Mucosa of descending colon (tissue), 3 donors: ENCODE measurements at regions not wholly inside any gene's neighbourhood (a gene's known extent, or its start where the extent isn't known, plus 50 kb on each side); places are given as distances from the start of the nearest gene placed in this dataset.

Experiments
- ATAC-seq: fragments of 200-7000 bp; cut with Tn5 transposase; one replicate; pipeline ENCODE4 v1.9.1; 2020; ENCODE audit warnings: mild to moderate bottlenecking, moderate library complexity
- DNase-seq, 3 donors: peaks; one replicate each; pipeline ENCODE4 v3.0.0-alpha.2; 2020
- H3K36me3 ChIP-seq: fragments of 200-600 bp; one replicate; pipeline ENCODE4 v1.8.0; 2021; ENCODE audit warnings: low read depth, mild to moderate bottlenecking
- H3K4me1 ChIP-seq: fragments of 200-600 bp; one replicate; pipeline ENCODE4 v1.8.0; 2021; ENCODE audit warnings: low read depth, mild to moderate bottlenecking
- H3K4me3 ChIP-seq: fragments of 200-600 bp; one replicate; pipeline ENCODE4 v1.8.0; 2021; ENCODE audit warnings: mild to moderate bottlenecking
- H3K9me3 ChIP-seq: fragments of 200-600 bp; one replicate; pipeline ENCODE4 v1.8.0; 2021; ENCODE audit warnings: mild to moderate bottlenecking
- intact Hi-C, 2 donors: fragments of 100-400 bp; cut with DNase I in 1 of 2; cut with micrococcal nuclease in 1 of 2; formaldehyde crosslinking; loops; one replicate each; pipeline versions ENCODE4 v1.11.0 to v1.11.1; 2022; cut with DNase I, micrococcal nuclease
- TF ChIP-seq, protein P1 (sequence below): fragments of 200-600 bp; IDR thresholded peaks from one replicate; pipeline ENCODE4 v1.8.0; 2022; ENCODE audit warnings: antibody characterized with exemption, mild to moderate bottlenecking
- donor health status: DM: no; HTN: no; CAD: no; lungs with moderate emphysema.
- donor health status: DM: no; HTN: no; CAD: no.
- donor health status: DM: no; HTN: yes; CAD: no.

DNA sequence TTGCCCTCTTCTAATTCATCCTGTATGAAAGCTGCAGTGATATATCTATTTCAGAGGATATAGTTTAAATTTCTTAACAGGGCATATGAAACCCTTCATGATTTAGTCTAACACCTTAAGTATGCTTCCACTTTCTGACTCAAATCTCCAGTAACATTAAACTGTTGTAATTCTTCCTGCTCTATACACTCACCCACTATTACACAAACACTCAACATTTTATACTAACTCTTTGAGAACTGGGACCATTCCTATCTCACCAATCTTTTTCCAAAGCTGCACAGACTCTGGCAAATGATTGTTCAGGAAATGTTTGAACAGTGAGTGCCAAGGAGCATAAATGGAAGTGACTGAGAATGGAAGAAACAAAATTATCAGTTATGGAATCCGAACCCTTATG lies 560.4 kb upstream of the DPPA4 start:
- no peaks in the 10 kb centered on the region for H3K9me3 ChIP-seq
- ATAC-seq, result peak; percentile 40
- DNase-seq, result no peak
- intact Hi-C loops, result no loop called here
- TF ChIP-seq, protein P1, sequence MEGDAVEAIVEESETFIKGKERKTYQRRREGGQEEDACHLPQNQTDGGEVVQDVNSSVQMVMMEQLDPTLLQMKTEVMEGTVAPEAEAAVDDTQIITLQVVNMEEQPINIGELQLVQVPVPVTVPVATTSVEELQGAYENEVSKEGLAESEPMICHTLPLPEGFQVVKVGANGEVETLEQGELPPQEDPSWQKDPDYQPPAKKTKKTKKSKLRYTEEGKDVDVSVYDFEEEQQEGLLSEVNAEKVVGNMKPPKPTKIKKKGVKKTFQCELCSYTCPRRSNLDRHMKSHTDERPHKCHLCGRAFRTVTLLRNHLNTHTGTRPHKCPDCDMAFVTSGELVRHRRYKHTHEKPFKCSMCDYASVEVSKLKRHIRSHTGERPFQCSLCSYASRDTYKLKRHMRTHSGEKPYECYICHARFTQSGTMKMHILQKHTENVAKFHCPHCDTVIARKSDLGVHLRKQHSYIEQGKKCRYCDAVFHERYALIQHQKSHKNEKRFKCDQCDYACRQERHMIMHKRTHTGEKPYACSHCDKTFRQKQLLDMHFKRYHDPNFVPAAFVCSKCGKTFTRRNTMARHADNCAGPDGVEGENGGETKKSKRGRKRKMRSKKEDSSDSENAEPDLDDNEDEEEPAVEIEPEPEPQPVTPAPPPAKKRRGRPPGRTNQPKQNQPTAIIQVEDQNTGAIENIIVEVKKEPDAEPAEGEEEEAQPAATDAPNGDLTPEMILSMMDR, result no peak
- peaks cover 32% of the 10 kb centered on the region for H3K4me1 ChIP-seq
- no peak overlapping the region for H3K4me3 ChIP-seq
- no peaks in the 10 kb centered on the region for H3K36me3 ChIP-seq

DNA sequence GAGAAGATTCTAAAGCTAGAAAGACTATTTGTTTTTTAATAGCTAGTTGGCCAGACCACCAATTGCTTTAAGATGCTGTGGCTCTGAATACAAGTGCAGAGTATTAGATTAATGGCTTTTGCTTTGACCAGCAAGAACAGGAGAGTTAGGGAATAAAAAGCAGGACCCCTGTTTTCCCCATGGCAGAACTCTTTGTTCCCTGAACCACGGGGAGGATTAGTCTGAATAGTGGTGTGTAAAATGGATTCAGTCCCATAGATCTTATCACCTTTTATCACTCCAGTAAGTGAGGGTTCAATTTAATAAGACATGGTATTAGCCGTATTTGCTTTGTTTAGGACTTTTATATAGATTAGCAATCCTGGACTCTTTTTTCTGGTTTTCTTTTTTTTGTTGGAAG lies 562.6 kb upstream of the DPPA4 start:
- Histone ChIP-seq H3K4me1 (peaks cover 37% of the 10 kb centered on the region), H3K9me3 (no peaks in the 10 kb centered on the region), H3K4me3 (no peak overlapping the region), H3K36me3 (no peaks in the 10 kb centered on the region)
- intact Hi-C loops, result no loop called here
- TF ChIP-seq, protein P1, result no peak
- ATAC-seq, result no peak
- no peak for DNase-seq

DNA sequence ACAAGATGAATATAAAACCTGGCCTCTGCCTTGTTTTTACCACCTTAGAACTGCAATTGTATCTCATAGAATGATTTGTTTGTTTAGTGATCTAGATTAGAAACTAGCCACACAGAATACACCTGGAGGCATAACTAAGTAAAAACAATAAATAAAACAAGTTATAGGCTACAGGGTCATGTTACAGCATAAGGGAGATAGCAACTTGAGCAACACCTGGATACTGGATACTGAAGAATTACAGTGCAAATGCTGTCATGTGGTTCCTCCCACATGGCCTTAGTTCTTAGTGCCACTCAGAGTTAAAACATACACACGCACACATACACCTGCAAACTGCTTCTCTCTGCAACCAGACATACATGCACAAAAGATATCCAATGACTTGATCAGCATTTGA lies 563.4 kb upstream of the DPPA4 start:
- peak in 1 of 3 donors; percentile 39 for DNase-seq

DNA sequence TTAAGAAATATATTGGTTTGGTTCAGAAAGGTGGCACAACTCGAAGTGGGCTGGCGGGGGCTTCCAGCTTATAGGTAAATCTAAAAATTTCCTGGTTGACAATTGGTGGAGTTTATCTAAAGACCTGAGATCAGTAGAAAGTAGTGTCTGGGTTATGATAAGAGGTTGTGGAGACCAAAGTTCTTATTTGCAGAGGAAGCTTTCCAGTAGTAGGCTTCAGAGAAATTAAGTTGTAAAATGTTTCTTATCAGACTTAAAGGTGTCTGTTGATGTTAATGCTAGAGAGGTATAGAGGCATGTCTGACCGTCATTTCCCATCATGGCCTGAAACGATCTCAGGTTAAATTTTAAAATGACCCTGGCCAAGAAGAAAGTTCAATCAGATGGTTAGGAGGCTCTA lies 565.2 kb upstream of the DPPA4 start:
- H3K9me3 ChIP-seq, result peaks cover 4% of the 10 kb centered on the region
- H3K4me1 ChIP-seq, result peaks cover 37% of the 10 kb centered on the region
- no peaks in the 10 kb centered on the region for H3K36me3 ChIP-seq
- peak; percentile 61 for ATAC-seq
- intact Hi-C loops, result no loop called here
- TF ChIP-seq, protein P1, result no peak
- H3K4me3 ChIP-seq, result no peak overlapping the region
- DNase-seq, result peak in 2 of 3 donors; percentile 12 to 30

More for the DNA sequence above, 563.4 kb upstream of the DPPA4 start:
- Histone ChIP-seq H3K36me3 (no peaks in the 10 kb centered on the region), H3K4me3 (no peak overlapping the region), H3K9me3 (peaks cover 1% of the 10 kb centered on the region), H3K4me1 (peaks cover 37% of the 10 kb centered on the region)
- TF ChIP-seq, protein P1, result no peak
- peak; percentile 94 for ATAC-seq
- intact Hi-C loops, result no loop called here

DNA sequence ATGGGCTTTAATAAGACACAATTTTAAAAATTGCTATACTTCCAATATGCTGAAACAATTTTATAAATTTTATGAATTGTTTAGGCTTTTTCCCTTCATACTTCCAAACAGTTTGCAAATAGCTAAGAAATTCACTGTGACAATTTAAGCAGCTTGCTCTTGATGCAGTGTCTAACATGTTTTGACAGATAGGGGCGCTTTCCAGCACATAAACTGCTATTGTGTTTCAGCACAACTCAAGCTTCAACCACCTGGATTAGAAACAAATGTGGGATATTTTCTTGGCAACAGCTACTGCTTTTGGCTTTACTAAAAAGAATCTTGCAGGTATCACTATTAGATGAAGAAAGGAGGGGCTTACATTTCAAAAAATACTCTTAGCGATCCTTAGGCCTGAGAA lies 565.8 kb upstream of the DPPA4 start:
- intact Hi-C loops, result no loop called here
- TF ChIP-seq, protein P1, result no peak
- peaks cover 33% of the 10 kb centered on the region for H3K4me1 ChIP-seq
- ATAC-seq, result no peak
- DNase-seq, result no peak
- no peak overlapping the region for H3K4me3 ChIP-seq
- peaks cover 4% of the 10 kb centered on the region for H3K9me3 ChIP-seq
- no peaks in the 10 kb centered on the region for H3K36me3 ChIP-seq

DNA sequence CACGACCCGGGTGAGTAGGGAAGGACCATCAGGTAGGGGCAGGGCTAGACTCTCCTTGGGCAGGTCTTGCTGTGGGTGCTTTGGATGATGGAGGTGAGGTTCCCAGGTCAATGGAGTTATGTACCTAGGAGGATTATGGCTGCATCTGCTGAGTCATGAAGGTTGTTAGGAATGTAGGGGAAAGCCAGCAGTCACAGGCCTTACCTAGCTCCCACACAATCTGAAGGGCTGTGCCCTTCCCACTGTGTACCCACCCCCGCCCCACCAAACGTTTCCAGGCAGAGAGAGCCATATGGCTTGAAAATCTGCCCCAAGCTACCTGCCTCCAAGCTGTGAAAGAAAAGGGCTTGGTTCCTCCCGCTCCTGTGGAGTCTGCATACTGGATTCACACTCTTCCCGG lies 573.4 kb upstream of the DPPA4 start:
- H3K4me1 ChIP-seq, result no peaks in the 10 kb centered on the region
- H3K36me3 ChIP-seq, result no peaks in the 10 kb centered on the region
- no peak for ATAC-seq
- no peak overlapping the region for H3K4me3 ChIP-seq
- H3K9me3 ChIP-seq, result peaks cover 2% of the 10 kb centered on the region
- TF ChIP-seq, protein P1, result no peak
- DNase-seq, result no peak
- intact Hi-C loops, result no loop called here
